GM23248 (cell line): ENCODE measurements at regions not wholly inside any gene's neighbourhood (a gene's known extent, or its start where the extent isn't known, plus 50 kb on each side); places are given as distances from the start of the nearest gene placed in this dataset.

Experiments used
- DNase-seq: peaks from one replicate; pipeline ENCODE4 v3.0.0-alpha.2; 2015
- H2AFZ ChIP-seq: fragments of 200-600 bp; sonication (generic); 2 replicates; pipeline ENCODE4 v1.6.1; 2016; ENCODE audit warnings: antibody characterized with exemption
- H3F3A ChIP-seq: fragments of 200-600 bp; sonication (generic); 2 replicates; pipeline ENCODE4 v1.6.1; 2016; ENCODE audit warnings: mild to moderate bottlenecking, antibody characterized with exemption, mixed run types; ENCODE audit not compliant: insufficient read depth
- H3K27ac ChIP-seq: fragments of 200-600 bp; sonication (generic); 2 replicates; pipeline ENCODE4 v1.5.1; 2016; ENCODE audit warnings: mild to moderate bottlenecking
- H3K27me3 ChIP-seq: fragments of 200-600 bp; sonication (generic); replicated peaks from 2 replicates; pipeline ENCODE4 v1.6.1; 2016; ENCODE audit warnings: mild to moderate bottlenecking; ENCODE audit not compliant: insufficient read depth
- H3K36me3 ChIP-seq: fragments of 200-600 bp; sonication (generic); 2 replicates; pipeline ENCODE4 v1.6.1; 2016; ENCODE audit warnings: low read depth, mild to moderate bottlenecking
- H3K4me1 ChIP-seq: fragments of 200-600 bp; sonication (generic); 2 replicates; pipeline ENCODE4 v1.6.1; 2016; ENCODE audit warnings: mild to moderate bottlenecking; ENCODE audit not compliant: insufficient read depth
- H3K4me2 ChIP-seq: fragments of 200-600 bp; sonication (generic); one replicate; pipeline ENCODE4 v1.6.1; 2016; ENCODE audit warnings: mild to moderate bottlenecking; ENCODE audit not compliant: unreplicated experiment
- H3K4me3 ChIP-seq: fragments of 200-600 bp; sonication (generic); 2 replicates; pipeline ENCODE4 v1.5.1; 2016; ENCODE audit warnings: mild to moderate bottlenecking
- H3K79me2 ChIP-seq: fragments of 200-600 bp; sonication (generic); 2 replicates; pipeline ENCODE4 v1.6.1; 2016; ENCODE audit warnings: mild to moderate bottlenecking; ENCODE audit not compliant: insufficient read depth
- H3K9ac ChIP-seq: fragments of 200-600 bp; sonication (generic); 2 replicates; pipeline ENCODE4 v1.6.1; 2016; ENCODE audit warnings: mild to moderate bottlenecking
- H3K9me2 ChIP-seq: fragments of 200-600 bp; sonication (generic); 2 replicates; pipeline ENCODE4 v1.6.1; 2016; ENCODE audit warnings: mixed run types, mild to moderate bottlenecking, moderate library complexity; ENCODE audit not compliant: insufficient read depth
- H3K9me3 ChIP-seq: fragments of 200-600 bp; sonication (generic); one replicate; pipeline ENCODE4 v1.6.1; 2017; ENCODE audit warnings: low read depth
- H4K20me1 ChIP-seq: fragments of 200-600 bp; sonication (generic); 2 replicates; pipeline ENCODE4 v1.6.0; 2016; ENCODE audit not compliant: insufficient read depth
- EZH2 ChIP-seq: fragments of 200-600 bp; sonication (generic); IDR thresholded peaks from 2 replicates; pipeline ENCODE4 v1.6.1; 2018; ENCODE audit warnings: antibody characterized with exemption, mild to moderate bottlenecking; ENCODE audit not compliant: insufficient read depth, poor library complexity, severe bottlenecking
- EZH2phosphoT487 ChIP-seq: fragments of 200-600 bp; sonication (generic); IDR thresholded peaks from 2 replicates; pipeline ENCODE4 v1.6.1; 2018; ENCODE audit warnings: antibody characterized with exemption, moderate library complexity, mild to moderate bottlenecking, low read depth; ENCODE audit not compliant: insufficient read depth
- WGBS, 2 experiments: methylation state at CpG; one replicate each; pipeline ENCODE4 v1.1.6; 2015 to 2017; ENCODE audit warnings: low lambda C conversion rate in 2 of 2, low coverage in 1 of 2; ENCODE audit errors: missing lambda C conversion rate in 2 of 2; 5-methylcytosine and 5-hydroxymethylcytosine counted together
- in situ Hi-C: fragments of 300-500 bp; cut with MboI; formaldehyde crosslinking; loops from 2 replicates; pipeline ENCODE4 v1.15.0; 2020

GRCh38 chr12:105922670-105923102, 216.1 kb downstream of the NUAK1 start:
- Histone ChIP-seq H3K36me3 (no peaks in the 10 kb centered on the region), H3K9me2 (0 out of 2 replicates have a peak, but pooled peaks cover 2% of the 10 kb centered on the region), H3K9ac (no peak overlapping the region), H4K20me1 (no peaks in the 10 kb centered on the region), H3K79me2 (no peaks in the 10 kb centered on the region), H3K4me3 (no peak overlapping the region), H2AFZ (no peak overlapping the region), H3K9me3 (no peaks in the 10 kb centered on the region), H3F3A (peaks cover 6% of the 10 kb centered on the region; the same call in 1 of the 2 replicates), H3K27ac (peak overlapping the region; percentile 32), H3K4me1 (peaks cover 15% of the 10 kb centered on the region), H3K27me3 (no peaks in the 10 kb centered on the region), H3K4me2 (peak overlapping the region; percentile 23)
- in situ Hi-C loops, result no loop called here
- TF ChIP-seq EZH2 (no peak), EZH2phosphoT487 (no peak)
- 63 to 66% methylated on average over 5 of the region's 5 CpGs for WGBS, 2 experiments
- DNase-seq, result peak; percentile 83

GRCh38 chr12:105924526-105925208, 214.1 kb downstream of the NUAK1 start:
- Histone ChIP-seq H3K27me3 (no peaks in the 10 kb centered on the region), H4K20me1 (no peaks in the 10 kb centered on the region), H3K9me2 (0 out of 2 replicates have a peak, but pooled peaks cover 2% of the 10 kb centered on the region), H3K36me3 (no peaks in the 10 kb centered on the region), H3K4me2 (no peak overlapping the region), H3K4me1 (peaks cover 15% of the 10 kb centered on the region), H3K27ac (no peak overlapping the region), H3F3A (peaks cover 6% of the 10 kb centered on the region; the same call in 1 of the 2 replicates), H3K4me3 (no peak overlapping the region), H3K79me2 (no peaks in the 10 kb centered on the region), H2AFZ (no peak overlapping the region), H3K9me3 (no peaks in the 10 kb centered on the region), H3K9ac (no peak overlapping the region)
- 82 to 83% methylated on average over 7 of the region's 7 CpGs for WGBS, 2 experiments
- no peak for DNase-seq
- TF ChIP-seq EZH2 (no peak), EZH2phosphoT487 (no peak)
- in situ Hi-C loops, result no loop called here

GRCh38 chr12:105927564-105927963, 211.2 kb downstream of the NUAK1 start:
- H2AFZ ChIP-seq, result no peak overlapping the region
- peaks cover 6% of the 10 kb centered on the region for H3K4me1 ChIP-seq
- no peaks in the 10 kb centered on the region for H4K20me1 ChIP-seq
- no peak for DNase-seq
- H3K27ac ChIP-seq, result no peak overlapping the region
- no peaks in the 10 kb centered on the region for H3K27me3 ChIP-seq
- in situ Hi-C loops, result no loop called here
- H3K36me3 ChIP-seq, result no peaks in the 10 kb centered on the region
- WGBS, 2 experiments, result 81 to 84% methylated on average over 5 of the region's 5 CpGs
- H3F3A ChIP-seq, result peaks cover 4% of the 10 kb centered on the region; the same call in 1 of the 2 replicates
- H3K9ac ChIP-seq, result no peak overlapping the region
- H3K79me2 ChIP-seq, result no peaks in the 10 kb centered on the region
- no peaks in the 10 kb centered on the region for H3K9me2 ChIP-seq
- no peak overlapping the region for H3K4me3 ChIP-seq
- TF ChIP-seq EZH2phosphoT487 (no peak), EZH2 (no peak)
- H3K9me3 ChIP-seq, result no peaks in the 10 kb centered on the region
- no peak overlapping the region for H3K4me2 ChIP-seq

- no peak overlapping the region for H3K9ac ChIP-seq
- no peaks in the 10 kb centered on the region for H3K9me2 ChIP-seq
- H3K27ac ChIP-seq, result no peak overlapping the region
- H3F3A ChIP-seq, result no peaks in the 10 kb centered on the region
- no peaks in the 10 kb centered on the region for H3K27me3 ChIP-seq
- H3K4me2 ChIP-seq, result no peak overlapping the region
- H3K79me2 ChIP-seq, result no peaks in the 10 kb centered on the region
- TF ChIP-seq EZH2phosphoT487 (no peak), EZH2 (no peak)
- H3K4me3 ChIP-seq, result no peak overlapping the region
- no peak overlapping the region for H2AFZ ChIP-seq
- no peak for DNase-seq
- H3K4me1 ChIP-seq, result peaks cover 3% of the 10 kb centered on the region; the same call in 1 of the 2 replicates
- in situ Hi-C loops, result no loop called here
- H3K9me3 ChIP-seq, result no peaks in the 10 kb centered on the region
- H4K20me1 ChIP-seq, result no peaks in the 10 kb centered on the region
- H3K36me3 ChIP-seq, result no peaks in the 10 kb centered on the region
- 76 to 81% methylated on average over 3 of the region's 3 CpGs for WGBS, 2 experiments
Measured at GRCh38 chr12:105928436-105928835, 210.3 kb downstream of the NUAK1 start.

GRCh38 chr12:105929192-105929591, 209.6 kb downstream of the NUAK1 start:
- no peak overlapping the region for H2AFZ ChIP-seq
- H3K4me1 ChIP-seq, result peaks cover 10% of the 10 kb centered on the region
- H3K27ac ChIP-seq, result no peak overlapping the region
- no peak for DNase-seq
- H3K27me3 ChIP-seq, result no peaks in the 10 kb centered on the region
- 93 to 100% methylated on average over 1 of the region's 1 CpG for WGBS, 2 experiments
- no peak overlapping the region for H3K9ac ChIP-seq
- TF ChIP-seq EZH2phosphoT487 (no peak), EZH2 (no peak)
- H3K4me3 ChIP-seq, result no peak overlapping the region
- no peaks in the 10 kb centered on the region for H3K79me2 ChIP-seq
- H4K20me1 ChIP-seq, result no peaks in the 10 kb centered on the region
- in situ Hi-C loops, result no loop called here
- H3K36me3 ChIP-seq, result no peaks in the 10 kb centered on the region
- no peak overlapping the region for H3K4me2 ChIP-seq
- peaks cover 5% of the 10 kb centered on the region; the same call in 1 of the 2 replicates for H3F3A ChIP-seq
- H3K9me2 ChIP-seq, result no peaks in the 10 kb centered on the region
- no peaks in the 10 kb centered on the region for H3K9me3 ChIP-seq
